Loucy (cell line): ENCODE measurements at regions not wholly inside any gene's neighbourhood (a gene's known extent, or its start where the extent isn't known, plus 50 kb on each side); places are given as distances from the start of the nearest gene placed in this dataset.

Experiments
- CTCF ChIP-seq: fragments of 200-600 bp; sonication (generic); conservative IDR thresholded peaks from 2 replicates; pipeline ENCODE4 v1.5.1; 2014; ENCODE audit warnings: mild to moderate bottlenecking, antibody characterized with exemption, low read length
- EZH2phosphoT487 ChIP-seq: fragments of 200-600 bp; IDR thresholded peaks from 2 replicates; pipeline ENCODE4 v1.6.1; 2018; ENCODE audit warnings: antibody characterized with exemption, mild to moderate bottlenecking, moderate library complexity, borderline replicate concordance

- TF ChIP-seq CTCF (no peak), EZH2phosphoT487 (no peak)
Observed at GRCh38 chr6:91358986-91359385, 772.1 kb upstream of the MAP3K7 start.
